Osteoblast (primary cell): ENCODE measurements at regions not wholly inside any gene's neighbourhood (a gene's known extent, or its start where the extent isn't known, plus 50 kb on each side); places are given as distances from the start of the nearest gene placed in this dataset.

Experiments used
- DNase-seq: peaks from one replicate; pipeline ENCODE4 v3.0.0; 2011; ENCODE audit warnings: low spot score, mixed read lengths; ENCODE audit not compliant: insufficient read length; ENCODE audit errors: missing footprints
- H2AFZ ChIP-seq: 2 replicates; pipeline ENCODE4 v1.6.0; 2011; ENCODE audit warnings: mild to moderate bottlenecking, low read length
- H3K27ac ChIP-seq: 2 replicates; pipeline ENCODE4 v1.5.1; 2011; ENCODE audit warnings: mild to moderate bottlenecking, low read depth, low read length, moderate library complexity
- H3K27me3 ChIP-seq: 2 replicates; pipeline ENCODE4 v1.6.0; 2012; ENCODE audit warnings: mild to moderate bottlenecking, control low read depth, inconsistent platforms, low read length, moderate library complexity; ENCODE audit not compliant: insufficient read depth
- H3K36me3 ChIP-seq: 2 replicates; pipeline ENCODE4 v1.5.1; 2011; ENCODE audit warnings: mild to moderate bottlenecking, low read length, control low read depth, moderate library complexity; ENCODE audit not compliant: insufficient read depth
- H3K4me1 ChIP-seq: 2 replicates; pipeline ENCODE4 v1.5.1; 2011; ENCODE audit warnings: mild to moderate bottlenecking, low read length, control low read depth, moderate library complexity; ENCODE audit not compliant: insufficient read depth
- H3K4me2 ChIP-seq: 2 replicates; pipeline ENCODE4 v1.6.0; 2011; ENCODE audit warnings: mild to moderate bottlenecking, low read length; ENCODE audit not compliant: insufficient read depth
- H3K4me3 ChIP-seq: fragments of 200-600 bp; sonication (generic); 3 replicates; pipeline ENCODE4 v1.5.1; 2012; ENCODE audit warnings: mild to moderate bottlenecking, low read length, inconsistent platforms; ENCODE audit not compliant: insufficient read depth
- H3K79me2 ChIP-seq: 2 replicates; pipeline ENCODE4 v1.6.0; 2012; ENCODE audit warnings: mild to moderate bottlenecking, low read length, control low read depth, inconsistent platforms; ENCODE audit not compliant: insufficient read depth
- H3K9me3 ChIP-seq: 2 replicates; pipeline ENCODE4 v1.5.1; 2011; ENCODE audit warnings: low read depth, low read length, control low read depth
- H4K20me1 ChIP-seq: 2 replicates; pipeline ENCODE4 v1.6.0; 2012; ENCODE audit warnings: mild to moderate bottlenecking, low read length, control low read depth; ENCODE audit not compliant: insufficient read depth
- CTCF ChIP-seq: IDR thresholded peaks from 2 replicates; pipeline ENCODE4 v1.5.1; 2011; ENCODE audit warnings: mild to moderate bottlenecking, low read depth, low read length, moderate library complexity; ENCODE audit errors: extremely low read depth

GRCh38 chrX:6386837-6387236, 148.1 kb downstream of the VCX3A start:
- Histone ChIP-seq H2AFZ (no peak overlapping the region), H3K4me2 (no peak overlapping the region), H3K4me3 (no peak overlapping the region), H3K27me3 (no peaks in the 10 kb centered on the region), H3K4me1 (no peaks in the 10 kb centered on the region), H4K20me1 (no peaks in the 10 kb centered on the region), H3K36me3 (no peaks in the 10 kb centered on the region), H3K27ac (no peak overlapping the region), H3K79me2 (no peaks in the 10 kb centered on the region), H3K9me3 (no peaks in the 10 kb centered on the region)
- no peak for TF ChIP-seq CTCF
- peak; percentile 58 for DNase-seq

- H3K79me2 ChIP-seq = no peaks in the 10 kb centered on the region
- TF ChIP-seq CTCF = no peak
- H4K20me1 ChIP-seq = no peaks in the 10 kb centered on the region
- no peaks in the 10 kb centered on the region for H3K4me1 ChIP-seq
- H3K9me3 ChIP-seq = no peaks in the 10 kb centered on the region
- no peak overlapping the region for H3K27ac ChIP-seq
- no peaks in the 10 kb centered on the region for H3K36me3 ChIP-seq
- H3K4me2 ChIP-seq = no peak overlapping the region
- no peaks in the 10 kb centered on the region for H3K27me3 ChIP-seq
- DNase-seq = no peak
- no peak overlapping the region for H2AFZ ChIP-seq
- H3K4me3 ChIP-seq = no peak overlapping the region
Measured at GRCh38 chrX:6384921-6385320, 150.0 kb downstream of the VCX3A start.

- H3K4me2 ChIP-seq = no peak overlapping the region
- no peaks in the 10 kb centered on the region for H4K20me1 ChIP-seq
- DNase-seq = no peak
- H3K4me3 ChIP-seq = no peak overlapping the region
- no peak overlapping the region for H3K27ac ChIP-seq
- no peaks in the 10 kb centered on the region for H3K36me3 ChIP-seq
- H3K27me3 ChIP-seq = no peaks in the 10 kb centered on the region
- H3K9me3 ChIP-seq = no peaks in the 10 kb centered on the region
- H2AFZ ChIP-seq = no peak overlapping the region
- no peaks in the 10 kb centered on the region for H3K4me1 ChIP-seq
- no peak for TF ChIP-seq CTCF
- no peaks in the 10 kb centered on the region for H3K79me2 ChIP-seq
Measured at GRCh38 chrX:6384371-6384770, 150.5 kb downstream of the VCX3A start.

- H3K4me2 ChIP-seq = no peak overlapping the region
- no peaks in the 10 kb centered on the region for H3K4me1 ChIP-seq
- TF ChIP-seq CTCF = no peak
- no peaks in the 10 kb centered on the region for H3K9me3 ChIP-seq
- H2AFZ ChIP-seq = no peak overlapping the region
- no peak overlapping the region for H3K27ac ChIP-seq
- DNase-seq = no peak
- H4K20me1 ChIP-seq = no peaks in the 10 kb centered on the region
- H3K27me3 ChIP-seq = no peaks in the 10 kb centered on the region
- H3K36me3 ChIP-seq = no peaks in the 10 kb centered on the region
- H3K4me3 ChIP-seq = no peak overlapping the region
- H3K79me2 ChIP-seq = no peaks in the 10 kb centered on the region
Measured at GRCh38 chrX:6383917-6384316, 151.0 kb downstream of the VCX3A start.
